Mesenchymal stem cell (in vitro differentiated cells and primary cell): ENCODE measurements at regions not wholly inside any gene's neighbourhood (a gene's known extent, or its start where the extent isn't known, plus 50 kb on each side); places are given as distances from the start of the nearest gene placed in this dataset.
"Not testable (repeated sequence)": the region's sequence is repeated elsewhere in the genome, so short reads cannot be mapped to it uniquely, and the experiment has no call there.

Experiments used
- DNase-seq: peaks from one replicate; pipeline ENCODE4 v3.0.0-alpha.2; 2013
- H2AFZ ChIP-seq: one replicate; pipeline ENCODE4 v1.6.1; 2013; ENCODE audit warnings: low read depth, mild to moderate bottlenecking, control low read depth, inconsistent platforms, low read length, moderate library complexity
- H2AK5ac ChIP-seq: 2 replicates; pipeline ENCODE4 v1.6.1; 2013; ENCODE audit warnings: low read length, moderate library complexity, mild to moderate bottlenecking, inconsistent platforms; ENCODE audit not compliant: severe bottlenecking
- H2BK120ac ChIP-seq: one replicate; pipeline ENCODE4 v1.6.1; 2013; ENCODE audit warnings: low read depth, mild to moderate bottlenecking, inconsistent platforms, low read length, moderate library complexity
- H2BK12ac ChIP-seq, 2 experiments: one replicate each; pipeline ENCODE4 v1.6.1; 2013; ENCODE audit warnings: inconsistent platforms in 2 of 2, low read length in 2 of 2, mild to moderate bottlenecking in 2 of 2, moderate library complexity in 2 of 2, control low read depth in 1 of 2
- H2BK15ac ChIP-seq: one replicate; pipeline ENCODE4 v1.6.1; 2013; ENCODE audit warnings: mild to moderate bottlenecking, low read depth, inconsistent platforms; ENCODE audit not compliant: poor library complexity, severe bottlenecking
- H2BK5ac ChIP-seq: 2 replicates; pipeline ENCODE4 v1.6.1; 2013; ENCODE audit warnings: low read depth, mild to moderate bottlenecking, low read length, control low read depth, inconsistent platforms; ENCODE audit not compliant: poor library complexity, severe bottlenecking
- H3K14ac ChIP-seq, 2 experiments: one replicate each; pipeline ENCODE4 v1.6.1; 2013; ENCODE audit warnings: inconsistent platforms in 2 of 2, low read length in 2 of 2, control low read depth in 1 of 2, mild to moderate bottlenecking in 1 of 2, moderate library complexity in 1 of 2
- H3K18ac ChIP-seq, 2 experiments: one replicate each; pipeline ENCODE4 v1.6.1; 2013; ENCODE audit warnings: inconsistent platforms in 2 of 2, low read length in 2 of 2, control low read depth in 1 of 2, low read depth in 1 of 2, mild to moderate bottlenecking in 1 of 2
- H3K23ac ChIP-seq, 2 experiments: one replicate each; pipeline ENCODE4 v1.6.1; 2013; ENCODE audit warnings: inconsistent platforms in 2 of 2, low read length in 2 of 2, mild to moderate bottlenecking in 2 of 2, moderate library complexity in 2 of 2, control low read depth in 1 of 2
- H3K27ac ChIP-seq: 2 replicates; pipeline ENCODE4 v1.5.1; 2013; ENCODE audit warnings: mild to moderate bottlenecking, moderate library complexity, low read length, control low read depth, inconsistent platforms; ENCODE audit not compliant: poor library complexity, severe bottlenecking
- H3K27me3 ChIP-seq, 2 experiments: 2 replicates each; pipeline versions ENCODE4 v1.6.1 to v1.7.0; 2013; ENCODE audit warnings: low read length in 2 of 2, mild to moderate bottlenecking in 2 of 2, moderate library complexity in 2 of 2, control low read depth in 1 of 2, inconsistent platforms in 1 of 2; ENCODE audit not compliant: control insufficient read depth in 1 of 2, insufficient read depth in 1 of 2
- H3K36me3 ChIP-seq, 2 experiments: 2 replicates each; pipeline versions ENCODE4 v1.6.1 to v1.7.0; 2013; ENCODE audit warnings: low read length in 2 of 2, control low read depth in 1 of 2, inconsistent platforms in 1 of 2, low read depth in 1 of 2, mild to moderate bottlenecking in 1 of 2; ENCODE audit not compliant: insufficient read depth in 2 of 2, control insufficient read depth in 1 of 2
- H3K4ac ChIP-seq, 2 experiments: one replicate each; pipeline ENCODE4 v1.6.1; 2013; ENCODE audit warnings: inconsistent platforms in 2 of 2, low read length in 2 of 2, mild to moderate bottlenecking in 2 of 2, moderate library complexity in 2 of 2, control low read depth in 1 of 2, low read depth in 1 of 2
- H3K4me1 ChIP-seq: 2 replicates; pipeline ENCODE4 v1.6.1; 2013; ENCODE audit warnings: low read depth, low read length, control low read depth; ENCODE audit not compliant: control insufficient read depth, insufficient read depth
- H3K4me2 ChIP-seq: 2 replicates; pipeline ENCODE4 v1.6.1; 2013; ENCODE audit warnings: low read length, mild to moderate bottlenecking, inconsistent platforms; ENCODE audit not compliant: poor library complexity, severe bottlenecking
- H3K4me3 ChIP-seq, 2 experiments: 2 replicates each; pipeline versions ENCODE4 v1.5.1 to v1.7.0; 2013; ENCODE audit warnings: low read length in 2 of 2, mild to moderate bottlenecking in 2 of 2, control low read depth in 1 of 2, low read depth in 1 of 2; ENCODE audit not compliant: insufficient read depth in 1 of 2
- H3K79me1 ChIP-seq: replicated peaks from 2 replicates; pipeline ENCODE4 v1.6.1; 2013; ENCODE audit warnings: mild to moderate bottlenecking, control low read depth, low read length, inconsistent platforms; ENCODE audit not compliant: poor library complexity, severe bottlenecking
- H3K9ac ChIP-seq: 2 replicates; pipeline ENCODE4 v1.7.0; 2013; ENCODE audit warnings: mild to moderate bottlenecking, low read length, moderate library complexity
- H3K9me3 ChIP-seq: 2 replicates; pipeline ENCODE4 v1.7.0; 2013; ENCODE audit warnings: mild to moderate bottlenecking, low read length; ENCODE audit not compliant: control insufficient read depth
- H4K8ac ChIP-seq: one replicate; pipeline ENCODE4 v1.6.1; 2013; ENCODE audit warnings: inconsistent platforms, mild to moderate bottlenecking, low read length, moderate library complexity
- H4K91ac ChIP-seq: one replicate; pipeline ENCODE4 v1.6.1; 2013; ENCODE audit warnings: mild to moderate bottlenecking, low read length, inconsistent platforms
- WGBS: methylation state at CpG from one replicate; pipeline ENCODE4 v1.1.7; 2013; ENCODE audit warnings: mixed read lengths; 5-methylcytosine and 5-hydroxymethylcytosine counted together

DNA sequence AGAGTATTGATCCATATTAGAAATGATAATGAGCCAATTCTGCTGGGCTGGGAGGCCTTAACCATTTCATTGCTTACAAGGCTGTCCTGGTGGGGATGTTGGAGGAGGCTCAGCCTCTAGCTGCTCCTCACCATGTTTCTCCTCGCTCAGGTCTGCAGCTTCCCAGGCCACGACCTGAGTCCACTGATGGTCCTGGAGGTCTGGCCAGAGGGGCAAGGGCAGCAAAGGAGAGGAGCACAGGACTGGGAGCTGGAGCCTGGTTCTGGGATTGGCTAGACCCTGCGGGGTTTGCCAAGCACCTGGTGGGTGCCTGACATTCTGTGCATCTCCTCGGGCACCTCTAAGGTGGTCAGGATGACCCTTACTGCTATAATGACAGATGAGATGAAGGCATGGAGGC is 92.6 kb downstream of the KIF26A start:
- DNase-seq: no peak
- Histone ChIP-seq H3K27me3 (no peaks in the 10 kb centered on the region), H3K36me3 (no peaks in the 10 kb centered on the region), H3K23ac (no peak overlapping the region), H2BK15ac (no peak overlapping the region), H2BK5ac (no peak overlapping the region), H3K14ac (no peak overlapping the region), H3K4me2 (no peak overlapping the region), H3K9me3 (peaks cover 13% of the 10 kb centered on the region), H2AFZ (no peak overlapping the region), H3K4me1 (no peaks in the 10 kb centered on the region), H4K8ac (no peak overlapping the region), H2BK12ac (no peak overlapping the region), H3K9ac (no peak overlapping the region), H3K27ac (no peak overlapping the region), H3K4me3 (no peak overlapping the region), H2BK120ac (no peak overlapping the region), H4K91ac (no peak overlapping the region), H3K79me1 (no peaks in the 10 kb centered on the region), H3K18ac (no peak overlapping the region), H2AK5ac (no peak overlapping the region), H3K4ac (no peak overlapping the region)
- 69% methylated on average over 4 of the region's 4 CpGs for WGBS

GRCh38 chr14:104232070-104232484 is 93.7 kb downstream of the KIF26A start:
- Histone ChIP-seq H3K23ac (no peak overlapping the region), H2BK5ac (no peak overlapping the region), H2BK120ac (no peak overlapping the region), H2AK5ac (no peak overlapping the region), H3K14ac (no peak overlapping the region), H3K4me1 (no peaks in the 10 kb centered on the region), H3K18ac (no peak overlapping the region), H3K9me3 (peaks cover 18% of the 10 kb centered on the region), H3K9ac (no peak overlapping the region), H2BK15ac (no peak overlapping the region), H3K4me3 (no peak overlapping the region), H3K79me1 (no peaks in the 10 kb centered on the region), H4K8ac (no peak overlapping the region), H3K36me3 (no peaks in the 10 kb centered on the region), H3K4me2 (no peak overlapping the region), H4K91ac (no peak overlapping the region), H3K27me3 (no peaks in the 10 kb centered on the region), H2BK12ac (no peak overlapping the region), H3K4ac (no peak overlapping the region), H2AFZ (no peak overlapping the region), H3K27ac (no peak overlapping the region)
- no peak for DNase-seq
- WGBS: 69% methylated on average over 4 of the region's 4 CpGs

GRCh38 chr14:104234007-104234786 is 95.8 kb downstream of the KIF26A start:
- H3K27me3 ChIP-seq, H2AK5ac ChIP-seq: not testable (repeated sequence)

DNA sequence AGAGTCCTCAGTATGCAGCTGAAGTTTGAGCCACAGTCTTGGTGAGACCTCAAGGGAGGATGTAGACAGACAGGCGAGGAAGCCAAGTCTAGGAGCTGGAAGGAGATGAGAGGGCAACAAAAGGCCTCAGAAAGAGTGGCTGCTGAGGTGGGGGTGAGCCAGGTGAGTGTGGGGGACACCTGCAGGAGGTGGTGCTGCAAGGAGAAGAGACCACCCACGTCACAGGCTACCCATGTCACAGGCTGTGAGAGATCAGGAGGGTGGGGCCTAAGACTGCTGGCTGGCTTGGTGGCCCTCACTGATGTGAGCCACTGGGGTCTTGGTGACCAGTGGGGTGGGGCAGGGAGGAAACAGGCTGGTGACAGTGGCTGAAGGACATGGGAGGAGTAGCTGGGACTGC is 97.3 kb downstream of the KIF26A start:
- Histone ChIP-seq H3K4me3 (no peak overlapping the region), H3K18ac (no peak overlapping the region), H2BK120ac (no peak overlapping the region), H3K36me3 (peaks cover 0 to 2% of the 10 kb centered on the region in 2 experiments), H3K9ac (no peak overlapping the region), H4K91ac (no peak overlapping the region), H2BK15ac (no peak overlapping the region), H3K79me1 (no peaks in the 10 kb centered on the region), H4K8ac (no peak overlapping the region), H2AFZ (no peak overlapping the region), H3K23ac (no peak overlapping the region), H2AK5ac (no peak overlapping the region), H3K4me1 (no peaks in the 10 kb centered on the region), H3K27ac (no peak overlapping the region), H3K27me3 (no peaks in the 10 kb centered on the region), H2BK12ac (no peak overlapping the region), H2BK5ac (no peak overlapping the region), H3K14ac (no peak overlapping the region), H3K9me3 (peaks cover 12% of the 10 kb centered on the region), H3K4me2 (no peak overlapping the region), H3K4ac (no peak overlapping the region)
- DNase-seq: no peak
- WGBS: 40% methylated on average over 2 of the region's 2 CpGs

More at GRCh38 chr14:104234007-104234786, 95.8 kb downstream of the KIF26A start:
- H2BK5ac ChIP-seq, H3K4me3 ChIP-seq, H3K27ac ChIP-seq, H3K4me2 ChIP-seq, H4K8ac ChIP-seq, H4K91ac ChIP-seq, H2BK12ac ChIP-seq, H3K36me3 ChIP-seq, H2BK15ac ChIP-seq, DNase-seq, H3K18ac ChIP-seq, H2AFZ ChIP-seq, H3K9ac ChIP-seq, H3K4me1 ChIP-seq, H3K79me1 ChIP-seq, H2BK120ac ChIP-seq, H3K4ac ChIP-seq, H3K14ac ChIP-seq, H3K23ac ChIP-seq: not testable (repeated sequence)
- H3K9me3 ChIP-seq: peaks cover 12% of the 10 kb centered on the region
- 92% methylated on average over 3 of the region's 3 CpGs for WGBS
